Testis (tissue), 2 donors: ENCODE measurements at regions not wholly inside any gene's neighbourhood (a gene's known extent, or its start where the extent isn't known, plus 50 kb on each side); places are given as distances from the start of the nearest gene placed in this dataset.

Experiments
- POLR2A ChIP-seq: fragments of 450-650 bp; IDR thresholded peaks from one replicate; pipeline ENCODE4 v1.6.1; 2017; ENCODE audit warnings: antibody characterized with exemption, mild to moderate bottlenecking, moderate library complexity
- TF ChIP-seq, protein P1 (sequence below), 3 experiments: fragments of 450-650 bp in 2 of 3; fragments of 200-600 bp in 1 of 3; sonication (generic) in 1 of 3; IDR thresholded peaks; one replicate each; pipeline ENCODE4 v1.5.1; 2016 to 2019; ENCODE audit warnings: antibody characterized with exemption in 3 of 3, mild to moderate bottlenecking in 2 of 3, moderate library complexity in 1 of 3

- TF ChIP-seq, protein P1, sequence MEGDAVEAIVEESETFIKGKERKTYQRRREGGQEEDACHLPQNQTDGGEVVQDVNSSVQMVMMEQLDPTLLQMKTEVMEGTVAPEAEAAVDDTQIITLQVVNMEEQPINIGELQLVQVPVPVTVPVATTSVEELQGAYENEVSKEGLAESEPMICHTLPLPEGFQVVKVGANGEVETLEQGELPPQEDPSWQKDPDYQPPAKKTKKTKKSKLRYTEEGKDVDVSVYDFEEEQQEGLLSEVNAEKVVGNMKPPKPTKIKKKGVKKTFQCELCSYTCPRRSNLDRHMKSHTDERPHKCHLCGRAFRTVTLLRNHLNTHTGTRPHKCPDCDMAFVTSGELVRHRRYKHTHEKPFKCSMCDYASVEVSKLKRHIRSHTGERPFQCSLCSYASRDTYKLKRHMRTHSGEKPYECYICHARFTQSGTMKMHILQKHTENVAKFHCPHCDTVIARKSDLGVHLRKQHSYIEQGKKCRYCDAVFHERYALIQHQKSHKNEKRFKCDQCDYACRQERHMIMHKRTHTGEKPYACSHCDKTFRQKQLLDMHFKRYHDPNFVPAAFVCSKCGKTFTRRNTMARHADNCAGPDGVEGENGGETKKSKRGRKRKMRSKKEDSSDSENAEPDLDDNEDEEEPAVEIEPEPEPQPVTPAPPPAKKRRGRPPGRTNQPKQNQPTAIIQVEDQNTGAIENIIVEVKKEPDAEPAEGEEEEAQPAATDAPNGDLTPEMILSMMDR (IDR thresholded peaks at IDR 0.05), result no peak
- no peak for TF ChIP-seq POLR2A
Measured at GRCh38 chr9:118882684-118883083, 486.6 kb downstream of the BRINP1 start.
